ENCODE measurements at regions not wholly inside any gene's neighbourhood (a gene's known extent, or its start where the extent isn't known, plus 50 kb on each side); places are given as distances from the start of the nearest gene placed in this dataset.

GRCh38 chr2:80711915-80712314, 407.4 kb upstream of the LRRTM1 start:
- Histone ChIP-seq H3K4me1 (ENCODE audit: insufficient read depth, insufficient read length) (no peaks in the 10 kb centered on the region), H3K4me3 (ENCODE audit: insufficient read length, low read depth) (no peak overlapping the region), H3K36me3 (ENCODE audit: insufficient read depth, insufficient read length, low read length) (no peaks in the 10 kb centered on the region), H3K9me3 (ENCODE audit: insufficient read depth, low read length) (no peaks in the 10 kb centered on the region), H3K27me3 (ENCODE audit: insufficient read depth, insufficient read length) (no peaks in the 10 kb centered on the region), H3K9ac (ENCODE audit: insufficient read length, low read depth) (no peak overlapping the region)
- DNase-seq (ENCODE audit: low read depth, low spot score), result no peak
- TF ChIP-seq SUZ12 (IDR thresholded peaks at IDR 0.05; ENCODE audit: extremely low read depth, insufficient read depth, insufficient read length), result no peak
- no peak for TF ChIP-seq YY1 (IDR thresholded peaks at IDR 0.05; ENCODE audit: insufficient read depth, insufficient read length)
- TF ChIP-seq ZNF274 (IDR thresholded peaks at IDR 0.05; ENCODE audit: low read depth, low read length), result no peak

- H3K4me3 ChIP-seq (ENCODE audit: insufficient read length, low read depth), result no peak overlapping the region
Measured at GRCh38 chr2:80706951-80707350, 402.4 kb upstream of the LRRTM1 start.

GRCh38 chr2:80706541-80706940, 402.0 kb upstream of the LRRTM1 start:
- Histone ChIP-seq H3K4me1 (ENCODE audit: insufficient read depth, insufficient read length) (no peaks in the 10 kb centered on the region), H3K27me3 (ENCODE audit: insufficient read depth, insufficient read length) (no peaks in the 10 kb centered on the region), H3K9me3 (ENCODE audit: insufficient read depth, low read length) (no peaks in the 10 kb centered on the region), H3K4me3 (ENCODE audit: insufficient read length, low read depth) (no peak overlapping the region), H3K9ac (ENCODE audit: insufficient read length, low read depth) (no peak overlapping the region), H3K36me3 (ENCODE audit: insufficient read depth, insufficient read length, low read length) (no peaks in the 10 kb centered on the region)
- TF ChIP-seq ZNF274 (IDR thresholded peaks at IDR 0.05; ENCODE audit: low read depth, low read length) (no peak), SUZ12 (IDR thresholded peaks at IDR 0.05; ENCODE audit: extremely low read depth, insufficient read depth, insufficient read length) (no peak), YY1 (IDR thresholded peaks at IDR 0.05; ENCODE audit: insufficient read depth, insufficient read length) (no peak)
- no peak for DNase-seq (ENCODE audit: low read depth, low spot score)

More at GRCh38 chr2:80706951-80707350, 402.4 kb upstream of the LRRTM1 start:
- H3K9me3 ChIP-seq (ENCODE audit: insufficient read depth, low read length), result no peaks in the 10 kb centered on the region
- H3K27me3 ChIP-seq (ENCODE audit: insufficient read depth, insufficient read length), result no peaks in the 10 kb centered on the region
- H3K36me3 ChIP-seq (ENCODE audit: insufficient read depth, insufficient read length, low read length), result no peaks in the 10 kb centered on the region
- H3K4me1 ChIP-seq (ENCODE audit: insufficient read depth, insufficient read length), result no peaks in the 10 kb centered on the region
- TF ChIP-seq SUZ12 (IDR thresholded peaks at IDR 0.05; ENCODE audit: extremely low read depth, insufficient read depth, insufficient read length) (no peak), YY1 (IDR thresholded peaks at IDR 0.05; ENCODE audit: insufficient read depth, insufficient read length) (no peak), ZNF274 (IDR thresholded peaks at IDR 0.05; ENCODE audit: low read depth, low read length) (no peak)
- DNase-seq (ENCODE audit: low read depth, low spot score), result no peak
- no peak overlapping the region for H3K9ac ChIP-seq (ENCODE audit: insufficient read length, low read depth)

- Histone ChIP-seq H3K9ac (ENCODE audit: insufficient read length, low read depth) (no peak overlapping the region), H3K36me3 (ENCODE audit: insufficient read depth, insufficient read length, low read length) (no peaks in the 10 kb centered on the region), H3K9me3 (ENCODE audit: insufficient read depth, low read length) (no peaks in the 10 kb centered on the region), H3K27me3 (ENCODE audit: insufficient read depth, insufficient read length) (no peaks in the 10 kb centered on the region), H3K4me3 (ENCODE audit: insufficient read length, low read depth) (no peak overlapping the region), H3K4me1 (ENCODE audit: insufficient read depth, insufficient read length) (no peaks in the 10 kb centered on the region)
- DNase-seq (ENCODE audit: low read depth, low spot score), result no peak
- TF ChIP-seq YY1 (IDR thresholded peaks at IDR 0.05; ENCODE audit: insufficient read depth, insufficient read length) (no peak), SUZ12 (IDR thresholded peaks at IDR 0.05; ENCODE audit: extremely low read depth, insufficient read depth, insufficient read length) (no peak), ZNF274 (IDR thresholded peaks at IDR 0.05; ENCODE audit: low read depth, low read length) (no peak)
Measured at GRCh38 chr2:80703532-80703931, 399.0 kb upstream of the LRRTM1 start.

GRCh38 chr2:80700961-80701360, 396.4 kb upstream of the LRRTM1 start:
- Histone ChIP-seq H3K4me3 (ENCODE audit: insufficient read length, low read depth) (no peak overlapping the region), H3K9ac (ENCODE audit: insufficient read length, low read depth) (no peak overlapping the region), H3K9me3 (ENCODE audit: insufficient read depth, low read length) (no peaks in the 10 kb centered on the region), H3K4me1 (ENCODE audit: insufficient read depth, insufficient read length) (no peaks in the 10 kb centered on the region), H3K36me3 (ENCODE audit: insufficient read depth, insufficient read length, low read length) (no peaks in the 10 kb centered on the region), H3K27me3 (ENCODE audit: insufficient read depth, insufficient read length) (no peaks in the 10 kb centered on the region)
- DNase-seq (ENCODE audit: low read depth, low spot score), result no peak
- TF ChIP-seq YY1 (IDR thresholded peaks at IDR 0.05; ENCODE audit: insufficient read depth, insufficient read length), result no peak
- TF ChIP-seq SUZ12 (IDR thresholded peaks at IDR 0.05; ENCODE audit: extremely low read depth, insufficient read depth, insufficient read length), result no peak
- TF ChIP-seq ZNF274 (IDR thresholded peaks at IDR 0.05; ENCODE audit: low read depth, low read length), result no peak

Measured in NT2/D1 (cell line).